ENCODE measurements at regions not wholly inside any gene's neighbourhood (a gene's known extent, or its start where the extent isn't known, plus 50 kb on each side); places are given as distances from the start of the nearest gene placed in this dataset.

- no peaks in the 10 kb centered on the region for H3K9me3 Mint-ChIP-seq
- H3K27me3 Mint-ChIP-seq (ENCODE audit: low read depth), result no peaks in the 10 kb centered on the region
- H3K4me1 Mint-ChIP-seq (ENCODE audit: low read depth), result no peaks in the 10 kb centered on the region
- no peaks in the 10 kb centered on the region for H3K36me3 Mint-ChIP-seq (ENCODE audit: insufficient read depth)
- DNase-seq (no peak), ATAC-seq (no peak)
- H3K4me3 Mint-ChIP-seq, result no peak overlapping the region
These were observed 143.4 kb upstream of the GLI3 start for GRCh38 chr7:42380401-42380800.

DNA sequence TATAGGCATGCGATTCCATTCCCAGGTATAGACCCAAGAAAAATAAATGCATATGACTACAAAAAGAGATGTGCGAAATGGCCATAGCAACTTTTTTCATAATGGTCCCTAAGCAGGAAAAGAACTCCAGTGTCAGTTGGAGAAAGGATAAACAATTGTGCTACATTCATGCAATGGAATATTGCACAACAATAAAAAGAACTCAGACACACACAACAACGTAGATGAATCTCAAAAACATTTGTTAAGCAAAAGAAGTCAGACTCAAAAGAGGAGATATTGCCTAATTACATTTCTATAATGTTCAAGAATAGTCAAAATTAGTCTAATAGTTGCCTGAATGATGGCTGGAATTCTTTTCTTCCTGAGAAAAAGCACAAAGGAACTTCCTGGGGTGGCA is 141.1 kb upstream of the GLI3 start:
- Mint-ChIP-seq H3K4me3 (no peak overlapping the region), H3K36me3 (ENCODE audit: insufficient read depth) (no peaks in the 10 kb centered on the region), H3K9me3 (no peaks in the 10 kb centered on the region), H3K4me1 (ENCODE audit: low read depth) (no peaks in the 10 kb centered on the region), H3K27me3 (ENCODE audit: low read depth) (no peaks in the 10 kb centered on the region)
- no peak for DNase-seq
- ATAC-seq, result no peak

GRCh38 chr7:42373285-42373684 is 136.3 kb upstream of the GLI3 start:
- H3K4me3 Mint-ChIP-seq, result no peak overlapping the region
- H3K9me3 Mint-ChIP-seq, result peaks cover 11% of the 10 kb centered on the region
- H3K27me3 Mint-ChIP-seq (ENCODE audit: low read depth), result no peaks in the 10 kb centered on the region
- DNase-seq, result no peak
- H3K4me1 Mint-ChIP-seq (ENCODE audit: low read depth), result no peaks in the 10 kb centered on the region
- ATAC-seq, result no peak
- no peaks in the 10 kb centered on the region for H3K36me3 Mint-ChIP-seq (ENCODE audit: insufficient read depth)

DNA sequence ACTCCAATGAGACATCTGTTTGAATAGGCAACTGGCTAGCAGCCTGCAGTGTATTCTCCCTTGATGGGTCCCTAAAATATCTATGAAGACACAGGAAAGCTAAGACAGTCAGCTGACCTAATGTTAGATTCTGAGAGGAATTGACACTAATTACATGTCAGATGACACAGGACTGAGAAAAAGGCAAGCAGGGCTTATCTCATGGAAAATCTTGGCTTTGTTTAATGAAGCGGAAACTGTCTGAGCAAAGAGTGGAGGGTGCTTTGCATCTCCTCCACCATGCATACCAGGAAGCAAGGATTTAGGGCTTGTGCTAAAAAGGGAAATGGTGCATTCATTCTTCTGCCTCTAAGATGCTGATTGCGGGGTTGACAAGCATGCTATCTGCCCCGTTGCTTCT is 135.5 kb upstream of the GLI3 start:
- Mint-ChIP-seq H3K9me3 (peaks cover 17% of the 10 kb centered on the region), H3K4me3 (no peak overlapping the region), H3K27me3 (ENCODE audit: low read depth) (no peaks in the 10 kb centered on the region), H3K36me3 (ENCODE audit: insufficient read depth) (no peaks in the 10 kb centered on the region), H3K4me1 (ENCODE audit: low read depth) (no peaks in the 10 kb centered on the region)
- no peak for ATAC-seq
- DNase-seq, result no peak

- ATAC-seq, result no peak
- H3K4me3 Mint-ChIP-seq, result no peak overlapping the region
- no peaks in the 10 kb centered on the region for H3K4me1 Mint-ChIP-seq (ENCODE audit: low read depth)
- H3K9me3 Mint-ChIP-seq, result peaks cover 9% of the 10 kb centered on the region
- no peak for DNase-seq
- no peaks in the 10 kb centered on the region for H3K27me3 Mint-ChIP-seq (ENCODE audit: low read depth)
- H3K36me3 Mint-ChIP-seq (ENCODE audit: insufficient read depth), result no peaks in the 10 kb centered on the region
These were observed 122.9 kb upstream of the GLI3 start for GRCh38 chr7:42359946-42360345.

GRCh38 chr7:42351316-42351935 is 114.4 kb upstream of the GLI3 start:
- ATAC-seq (no peak), DNase-seq (no peak)
- Mint-ChIP-seq H3K27me3 (ENCODE audit: low read depth) (no peaks in the 10 kb centered on the region), H3K4me1 (ENCODE audit: low read depth) (no peaks in the 10 kb centered on the region), H3K4me3 (no peak overlapping the region), H3K36me3 (ENCODE audit: insufficient read depth) (no peaks in the 10 kb centered on the region), H3K9me3 (no peaks in the 10 kb centered on the region)

GRCh38 chr7:42350801-42351200 is 113.8 kb upstream of the GLI3 start:
- Mint-ChIP-seq H3K27me3 (ENCODE audit: low read depth) (no peaks in the 10 kb centered on the region), H3K36me3 (ENCODE audit: insufficient read depth) (no peaks in the 10 kb centered on the region), H3K4me3 (no peak overlapping the region), H3K9me3 (no peaks in the 10 kb centered on the region), H3K4me1 (ENCODE audit: low read depth) (no peaks in the 10 kb centered on the region)
- DNase-seq (no peak), ATAC-seq (no peak)

GRCh38 chr7:42348631-42349030 is 111.6 kb upstream of the GLI3 start:
- DNase-seq, result no peak
- no peak for ATAC-seq
- no peaks in the 10 kb centered on the region for H3K36me3 Mint-ChIP-seq (ENCODE audit: insufficient read depth)
- H3K27me3 Mint-ChIP-seq (ENCODE audit: low read depth), result no peaks in the 10 kb centered on the region
- H3K9me3 Mint-ChIP-seq, result no peaks in the 10 kb centered on the region
- H3K4me3 Mint-ChIP-seq, result no peak overlapping the region
- H3K4me1 Mint-ChIP-seq (ENCODE audit: low read depth), result no peaks in the 10 kb centered on the region

- no peaks in the 10 kb centered on the region for H3K4me1 Mint-ChIP-seq (ENCODE audit: low read depth)
These were observed 111.1 kb upstream of the GLI3 start for GRCh38 chr7:42348071-42348470.

DNA sequence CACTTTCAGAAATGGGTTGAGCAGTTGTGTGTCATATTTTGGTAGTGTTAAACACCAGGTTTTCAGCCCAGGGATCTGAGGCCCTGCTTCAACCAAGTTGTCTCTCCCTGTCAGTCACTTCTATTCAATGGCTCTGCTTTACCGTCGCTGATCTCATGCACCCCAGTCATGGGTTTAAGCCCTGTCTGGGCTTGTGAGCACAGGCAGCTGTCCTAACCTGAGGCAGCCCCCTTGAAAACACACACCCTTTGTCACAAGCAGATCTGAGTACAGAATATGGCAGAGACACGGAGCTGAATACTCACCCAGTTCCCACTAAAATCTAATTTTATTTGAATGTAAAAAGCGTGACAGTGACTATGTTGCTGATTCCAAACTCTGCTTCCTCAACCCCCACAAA is 110.6 kb upstream of the GLI3 start:
- DNase-seq, result no peak
- no peaks in the 10 kb centered on the region for H3K9me3 Mint-ChIP-seq
- no peaks in the 10 kb centered on the region for H3K27me3 Mint-ChIP-seq (ENCODE audit: low read depth)
- ATAC-seq, result no peak
- no peak overlapping the region for H3K4me3 Mint-ChIP-seq
- no peaks in the 10 kb centered on the region for H3K36me3 Mint-ChIP-seq (ENCODE audit: insufficient read depth)
- H3K4me1 Mint-ChIP-seq (ENCODE audit: low read depth), result no peaks in the 10 kb centered on the region

More at GRCh38 chr7:42348071-42348470, 111.1 kb upstream of the GLI3 start:
- no peak for DNase-seq
- H3K36me3 Mint-ChIP-seq (ENCODE audit: insufficient read depth), result no peaks in the 10 kb centered on the region
- ATAC-seq, result no peak
- no peaks in the 10 kb centered on the region for H3K9me3 Mint-ChIP-seq
- H3K4me3 Mint-ChIP-seq, result no peak overlapping the region
- no peaks in the 10 kb centered on the region for H3K27me3 Mint-ChIP-seq (ENCODE audit: low read depth)

DNA sequence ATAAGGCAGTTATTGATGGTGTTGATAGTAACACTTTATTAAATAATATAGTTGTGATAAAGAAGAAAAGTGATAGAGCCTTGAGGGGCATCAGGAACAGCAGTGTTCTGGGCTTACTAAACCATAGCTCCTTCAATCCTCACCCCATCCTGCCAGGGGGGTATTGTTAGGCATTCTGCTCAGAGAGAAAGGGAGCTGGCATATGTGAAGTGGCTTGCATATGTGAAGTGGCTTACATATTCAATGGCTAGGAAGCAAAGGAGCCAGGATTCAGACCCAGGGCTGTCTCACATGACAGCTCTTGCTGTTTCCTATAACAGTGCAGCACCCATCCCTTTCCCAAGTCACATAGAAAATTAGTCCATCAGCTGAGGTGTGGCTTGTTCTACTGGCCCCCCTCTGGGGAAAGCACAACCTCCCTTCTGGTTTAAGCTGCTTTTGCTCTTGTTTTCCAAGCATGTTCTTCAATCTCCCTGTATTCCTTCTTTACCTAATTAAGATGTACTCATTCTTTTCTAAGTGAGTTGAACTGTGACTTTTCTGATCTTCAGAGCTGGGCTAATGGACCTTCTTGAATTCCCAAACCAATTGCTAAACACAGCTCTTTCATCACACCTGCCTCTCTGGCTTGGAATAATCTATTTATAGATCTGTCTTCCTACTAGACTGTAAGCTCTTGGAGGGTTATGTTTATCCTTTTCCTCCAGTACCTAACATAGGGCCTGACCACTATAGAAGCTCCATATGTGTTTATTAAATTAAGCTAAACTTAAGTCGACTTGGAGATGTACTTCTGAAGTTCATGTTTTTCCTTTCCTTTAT is 108.7 kb upstream of the GLI3 start:
- Mint-ChIP-seq H3K4me1 (ENCODE audit: low read depth) (no peaks in the 10 kb centered on the region), H3K9me3 (no peaks in the 10 kb centered on the region), H3K4me3 (no peak overlapping the region), H3K36me3 (ENCODE audit: insufficient read depth) (no peaks in the 10 kb centered on the region), H3K27me3 (ENCODE audit: low read depth) (no peaks in the 10 kb centered on the region)
- ATAC-seq (no peak), DNase-seq (no peak)

- DNase-seq, result no peak
- Mint-ChIP-seq H3K4me3 (no peak overlapping the region), H3K27me3 (ENCODE audit: low read depth) (no peaks in the 10 kb centered on the region), H3K4me1 (ENCODE audit: low read depth) (no peaks in the 10 kb centered on the region), H3K9me3 (no peaks in the 10 kb centered on the region), H3K36me3 (ENCODE audit: insufficient read depth) (no peaks in the 10 kb centered on the region)
- no peak for ATAC-seq
These were observed 107.3 kb upstream of the GLI3 start for GRCh38 chr7:42344198-42344755.

DNA sequence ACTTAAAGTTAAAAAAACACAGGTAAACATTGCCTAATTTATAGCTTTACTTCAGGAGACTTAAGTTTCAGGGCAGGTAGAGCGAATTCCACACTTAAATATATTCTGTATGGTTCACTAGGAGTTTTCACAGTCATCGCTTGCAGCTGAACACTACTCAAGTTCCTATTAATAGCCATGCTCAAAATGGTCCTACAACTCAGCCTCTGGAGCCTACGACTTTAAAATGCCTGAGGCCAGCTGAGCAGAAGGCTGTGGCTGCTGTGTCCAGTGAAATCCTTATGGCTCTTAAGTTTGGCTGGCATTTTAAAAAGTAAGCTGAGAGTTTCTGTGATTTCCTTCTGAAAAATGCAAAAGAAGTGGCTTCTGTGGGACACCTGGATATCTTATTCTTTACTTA is 105.4 kb upstream of the GLI3 start:
- DNase-seq, result no peak
- no peak overlapping the region for H3K4me3 Mint-ChIP-seq

DNA sequence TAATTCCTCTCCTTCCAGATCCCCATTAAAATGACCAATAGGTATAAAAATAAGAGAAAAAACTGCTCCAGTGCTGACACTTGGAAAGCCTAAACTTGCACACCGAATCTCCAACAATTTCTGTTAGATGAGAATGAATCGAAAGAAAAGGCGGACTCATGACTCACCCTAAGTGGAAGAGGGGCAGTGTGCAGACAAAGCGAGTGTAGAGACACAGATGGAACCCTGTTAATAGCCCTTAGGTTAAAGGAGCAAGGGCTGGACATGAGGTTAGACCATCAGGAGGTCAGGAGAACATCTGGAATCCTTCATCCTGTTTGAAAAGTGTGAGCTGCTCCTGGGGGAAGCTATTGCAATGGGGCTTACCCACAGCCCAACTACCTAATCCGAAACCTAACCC is 103.4 kb upstream of the GLI3 start:
- Mint-ChIP-seq H3K36me3 (ENCODE audit: insufficient read depth) (no peaks in the 10 kb centered on the region), H3K4me3 (no peak overlapping the region), H3K27me3 (ENCODE audit: low read depth) (no peaks in the 10 kb centered on the region), H3K9me3 (no peaks in the 10 kb centered on the region), H3K4me1 (ENCODE audit: low read depth) (no peaks in the 10 kb centered on the region)
- no peak for ATAC-seq
- DNase-seq, result no peak

More for the DNA sequence above, 105.4 kb upstream of the GLI3 start:
- no peaks in the 10 kb centered on the region for H3K27me3 Mint-ChIP-seq (ENCODE audit: low read depth)
- no peak for ATAC-seq
- H3K9me3 Mint-ChIP-seq, result no peaks in the 10 kb centered on the region
- no peaks in the 10 kb centered on the region for H3K4me1 Mint-ChIP-seq (ENCODE audit: low read depth)
- H3K36me3 Mint-ChIP-seq (ENCODE audit: insufficient read depth), result no peaks in the 10 kb centered on the region

GRCh38 chr7:42338916-42339540 is 102.0 kb upstream of the GLI3 start:
- no peak for ATAC-seq
- no peak overlapping the region for H3K4me3 Mint-ChIP-seq
- no peaks in the 10 kb centered on the region for H3K27me3 Mint-ChIP-seq (ENCODE audit: low read depth)
- no peaks in the 10 kb centered on the region for H3K9me3 Mint-ChIP-seq
- H3K36me3 Mint-ChIP-seq (ENCODE audit: insufficient read depth), result no peaks in the 10 kb centered on the region
- no peak for DNase-seq
- no peaks in the 10 kb centered on the region for H3K4me1 Mint-ChIP-seq (ENCODE audit: low read depth)
